ENCODE measurements at regions not wholly inside any gene's neighbourhood (a gene's known extent, or its start where the extent isn't known, plus 50 kb on each side); places are given as distances from the start of the nearest gene placed in this dataset.

- TF ChIP-seq EZH2 (IDR thresholded peaks at IDR 0.05; ENCODE audit: low read length, unreplicated experiment) (no peak), CTCF (conservative IDR thresholded peaks at IDR 0.05; ENCODE audit: low read depth, low read length) (no peak), EZH2phosphoT487 (IDR thresholded peaks at IDR 0.05; ENCODE audit: borderline replicate concordance, low read length) (no peak)
Measured at GRCh38 chr2:129752686-129753085, 226.8 kb upstream of the RAB6C start.
